Stimulated activated naive CD8-positive, alpha-beta T cell treated with anti-CD3 and anti-CD28 coated beads, Interleukin-15, Interleukin-2, amounts not matched to agents 100 ng/mL and 50 ng/mL, for 24 hours (primary cell): ENCODE measurements at regions not wholly inside any gene's neighbourhood (a gene's known extent, or its start where the extent isn't known, plus 50 kb on each side); places are given as distances from the start of the nearest gene placed in this dataset.

Experiments used
- H3K27ac Mint-ChIP-seq: one replicate; pipeline ENCODE4 v1.8.0; 2021; ENCODE audit warnings: mild to moderate bottlenecking, mixed read lengths
- H3K27me3 Mint-ChIP-seq: one replicate; pipeline ENCODE4 v1.8.0; 2021; ENCODE audit warnings: mixed read lengths
- H3K36me3 Mint-ChIP-seq: one replicate; pipeline ENCODE4 v1.8.0; 2021; ENCODE audit warnings: low read depth, mixed read lengths
- H3K4me1 Mint-ChIP-seq: one replicate; pipeline ENCODE4 v1.8.0; 2021; ENCODE audit warnings: low read depth, mixed read lengths
- H3K4me3 Mint-ChIP-seq: one replicate; pipeline ENCODE4 v1.8.0; 2021; ENCODE audit warnings: mild to moderate bottlenecking, mixed read lengths
- H3K9me3 Mint-ChIP-seq: one replicate; pipeline ENCODE4 v1.8.0; 2021; ENCODE audit warnings: mixed read lengths

DNA sequence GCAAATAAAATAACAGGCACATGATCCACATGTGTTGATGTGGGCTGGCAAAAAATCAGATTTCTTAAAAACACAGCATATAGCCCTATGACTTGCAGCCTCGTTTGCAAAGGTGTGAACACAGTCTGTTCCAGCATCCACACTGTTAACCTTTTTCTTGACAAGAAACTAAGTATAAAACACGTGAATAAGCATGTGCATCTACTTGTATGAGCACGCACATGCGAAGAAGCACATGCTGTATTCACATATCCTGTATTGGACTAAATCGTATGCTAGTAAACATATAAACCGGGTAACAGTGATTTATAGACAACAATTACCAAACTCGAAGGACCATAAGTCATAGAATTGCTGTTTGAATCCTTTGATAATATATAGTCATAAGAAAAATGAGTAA is 218.7 kb downstream of the HDGFL1 start:
- Mint-ChIP-seq H3K27ac (no peak overlapping the region), H3K4me3 (no peak overlapping the region), H3K36me3 (no peaks in the 10 kb centered on the region), H3K4me1 (no peaks in the 10 kb centered on the region), H3K9me3 (peaks cover 4% of the 10 kb centered on the region), H3K27me3 (no peaks in the 10 kb centered on the region)

DNA sequence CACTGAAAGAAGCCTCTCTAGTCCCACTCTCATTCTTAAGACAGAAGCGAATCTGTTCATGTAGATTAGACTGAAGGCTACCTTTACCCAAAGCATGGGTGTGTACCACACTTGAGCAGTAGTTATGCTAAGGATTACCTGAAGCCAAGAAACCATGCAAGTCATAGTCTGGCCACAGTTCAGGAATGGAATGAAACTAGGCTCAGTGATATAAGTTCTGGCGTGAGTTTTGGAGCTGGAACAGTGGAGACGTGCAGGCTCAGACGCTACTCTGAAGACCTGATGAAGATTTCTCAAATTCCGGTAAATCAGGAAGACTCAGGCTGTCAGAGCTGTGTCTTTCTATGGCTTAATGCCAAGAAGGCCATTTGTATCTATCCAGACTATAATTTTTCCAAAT is 219.9 kb downstream of the HDGFL1 start:
- H3K27me3 Mint-ChIP-seq = no peaks in the 10 kb centered on the region
- peaks cover 11% of the 10 kb centered on the region for H3K9me3 Mint-ChIP-seq
- H3K4me1 Mint-ChIP-seq = no peaks in the 10 kb centered on the region
- H3K4me3 Mint-ChIP-seq = no peak overlapping the region
- no peaks in the 10 kb centered on the region for H3K36me3 Mint-ChIP-seq
- no peak overlapping the region for H3K27ac Mint-ChIP-seq

DNA sequence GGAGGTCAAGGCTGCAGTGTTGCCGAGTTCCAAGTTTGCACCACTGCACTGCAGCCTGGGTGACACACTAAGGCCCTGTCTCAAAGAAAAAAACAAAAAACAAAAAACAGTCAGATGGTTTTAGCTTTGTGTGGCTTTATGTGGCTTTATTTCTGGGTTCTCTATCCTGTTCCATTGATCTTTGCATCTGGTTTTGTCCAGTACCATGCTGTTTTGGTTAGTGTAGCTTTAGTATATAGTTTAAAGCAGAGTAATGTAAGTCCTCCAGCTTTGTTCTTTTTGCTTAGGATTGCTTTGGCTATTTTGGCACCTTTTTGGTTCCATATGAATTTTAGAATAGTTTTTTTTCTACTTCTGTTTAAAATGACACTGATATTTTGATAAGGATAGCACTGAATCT is 225.5 kb downstream of the HDGFL1 start:
- Mint-ChIP-seq H3K4me1 (no peaks in the 10 kb centered on the region), H3K27me3 (no peaks in the 10 kb centered on the region), H3K9me3 (peaks cover 18% of the 10 kb centered on the region), H3K4me3 (no peak overlapping the region), H3K27ac (no peak overlapping the region), H3K36me3 (no peaks in the 10 kb centered on the region)

DNA sequence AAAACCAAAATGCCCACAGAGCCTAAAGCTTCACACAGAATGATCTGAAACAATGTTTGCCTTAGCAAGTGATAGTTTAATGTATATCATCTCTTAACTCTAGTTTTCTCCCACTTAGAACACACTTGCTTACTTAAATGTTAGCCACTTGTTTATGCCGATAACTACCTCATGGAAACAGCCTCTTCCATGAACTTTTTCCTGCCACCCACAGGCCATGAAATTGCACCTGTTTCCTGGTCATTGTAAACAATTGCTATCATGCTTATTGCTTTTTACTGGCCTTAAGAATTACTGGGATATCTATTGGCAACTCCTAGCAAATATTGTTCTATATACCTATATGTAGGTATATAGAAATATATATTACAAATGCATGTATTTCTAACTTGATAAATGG is 231.1 kb downstream of the HDGFL1 start:
- H3K9me3 Mint-ChIP-seq = peaks cover 13% of the 10 kb centered on the region
- H3K4me1 Mint-ChIP-seq = no peaks in the 10 kb centered on the region

GRCh38 chr6:22801831-22802230 is 232.5 kb downstream of the HDGFL1 start:
- no peak overlapping the region for H3K27ac Mint-ChIP-seq
- no peaks in the 10 kb centered on the region for H3K4me1 Mint-ChIP-seq
- H3K36me3 Mint-ChIP-seq = no peaks in the 10 kb centered on the region
- H3K27me3 Mint-ChIP-seq = no peaks in the 10 kb centered on the region
- H3K9me3 Mint-ChIP-seq = peaks cover 6% of the 10 kb centered on the region
- no peak overlapping the region for H3K4me3 Mint-ChIP-seq

More for the DNA sequence above, 231.1 kb downstream of the HDGFL1 start:
- Mint-ChIP-seq H3K36me3 (no peaks in the 10 kb centered on the region), H3K27me3 (no peaks in the 10 kb centered on the region), H3K27ac (no peak overlapping the region), H3K4me3 (no peak overlapping the region)

DNA sequence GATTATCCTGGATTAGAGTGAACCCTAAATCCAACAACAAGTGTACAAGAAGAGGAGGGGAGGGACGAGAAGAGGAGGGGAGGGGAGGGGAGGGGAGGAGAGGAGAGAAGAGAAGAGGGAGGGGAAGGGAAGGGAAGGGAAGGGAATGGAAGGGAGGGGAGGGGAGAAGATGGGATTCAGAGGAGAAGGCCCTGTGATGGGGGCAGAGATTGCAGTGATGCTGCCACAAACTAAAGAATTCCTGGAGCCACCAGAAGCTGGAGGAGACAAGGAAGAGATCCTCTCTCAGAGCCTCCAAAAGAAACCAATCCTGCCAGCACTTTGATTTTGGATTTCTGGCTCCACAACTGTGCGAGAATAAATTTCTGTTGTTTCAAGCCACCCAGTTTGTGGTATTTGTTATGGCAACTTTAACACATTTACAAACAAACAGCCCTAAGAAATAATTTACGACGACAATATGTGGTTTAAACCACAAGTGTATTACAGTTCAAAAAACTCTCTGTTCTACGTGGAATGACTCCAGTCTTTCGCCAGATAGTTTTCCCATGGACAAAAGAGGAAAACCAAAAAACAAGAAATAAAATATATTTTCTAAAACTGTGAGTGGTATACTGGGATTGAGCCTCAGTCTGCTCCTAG is 235.4 kb downstream of the HDGFL1 start:
- H3K9me3 Mint-ChIP-seq = peaks cover 6% of the 10 kb centered on the region
- H3K27me3 Mint-ChIP-seq = no peaks in the 10 kb centered on the region
- no peak overlapping the region for H3K4me3 Mint-ChIP-seq
- H3K4me1 Mint-ChIP-seq = no peaks in the 10 kb centered on the region
- H3K36me3 Mint-ChIP-seq = no peaks in the 10 kb centered on the region
- H3K27ac Mint-ChIP-seq = no peak overlapping the region

- no peak overlapping the region for H3K27ac Mint-ChIP-seq
- H3K4me1 Mint-ChIP-seq = no peaks in the 10 kb centered on the region
- H3K4me3 Mint-ChIP-seq = no peak overlapping the region
- H3K27me3 Mint-ChIP-seq = no peaks in the 10 kb centered on the region
- H3K36me3 Mint-ChIP-seq = no peaks in the 10 kb centered on the region
- H3K9me3 Mint-ChIP-seq = peaks cover 4% of the 10 kb centered on the region
Measured at GRCh38 chr6:22807261-22807660, 237.9 kb downstream of the HDGFL1 start.

- Mint-ChIP-seq H3K9me3 (peaks cover 4% of the 10 kb centered on the region), H3K27me3 (no peaks in the 10 kb centered on the region), H3K4me3 (no peak overlapping the region), H3K4me1 (no peaks in the 10 kb centered on the region), H3K36me3 (no peaks in the 10 kb centered on the region), H3K27ac (no peak overlapping the region)
Measured at GRCh38 chr6:22807818-22808217, 238.5 kb downstream of the HDGFL1 start.

DNA sequence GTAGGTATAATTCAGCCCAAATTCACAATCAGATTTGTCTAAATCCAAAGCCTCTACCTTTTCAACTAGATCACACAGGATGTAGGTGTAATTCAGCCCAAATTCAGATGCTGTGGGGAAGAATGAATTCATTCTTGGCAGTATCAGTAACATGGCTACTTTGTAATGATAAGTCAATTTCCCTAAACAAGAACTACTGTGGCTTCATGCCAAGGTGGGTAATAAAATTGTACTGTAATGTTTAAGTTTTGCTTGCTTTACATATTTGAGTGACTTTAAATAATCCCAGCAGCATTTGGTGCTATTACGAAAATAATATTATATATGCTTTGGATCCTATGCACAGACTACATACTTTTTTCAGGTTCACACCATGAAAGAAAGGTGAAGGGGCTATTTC is 239.1 kb downstream of the HDGFL1 start:
- no peak overlapping the region for H3K27ac Mint-ChIP-seq
- no peaks in the 10 kb centered on the region for H3K36me3 Mint-ChIP-seq
- no peaks in the 10 kb centered on the region for H3K27me3 Mint-ChIP-seq
- no peaks in the 10 kb centered on the region for H3K4me1 Mint-ChIP-seq
- no peak overlapping the region for H3K4me3 Mint-ChIP-seq
- peaks cover under 1% of the 10 kb centered on the region for H3K9me3 Mint-ChIP-seq

DNA sequence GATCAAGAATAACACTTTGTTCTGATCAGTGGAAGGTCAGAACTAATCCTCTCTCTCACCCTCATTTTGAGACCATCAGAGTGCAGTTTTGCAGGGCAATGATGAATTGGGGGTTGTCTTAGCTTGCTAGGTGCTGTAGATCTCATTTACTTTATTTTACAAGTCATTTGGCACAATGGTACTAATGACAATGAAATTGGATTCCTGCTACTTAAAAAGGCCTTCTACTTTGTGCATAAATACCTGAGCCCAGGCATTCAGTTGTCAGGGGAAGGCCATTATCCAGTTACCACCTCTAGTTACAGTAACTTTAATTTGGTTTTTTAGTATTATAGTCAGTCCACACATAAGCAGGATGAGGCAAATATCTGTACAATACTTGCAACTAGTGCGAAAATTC is 240.0 kb downstream of the HDGFL1 start:
- Mint-ChIP-seq H3K36me3 (no peaks in the 10 kb centered on the region), H3K9me3 (no peaks in the 10 kb centered on the region), H3K27me3 (no peaks in the 10 kb centered on the region), H3K4me1 (no peaks in the 10 kb centered on the region), H3K27ac (no peak overlapping the region), H3K4me3 (no peak overlapping the region)

DNA sequence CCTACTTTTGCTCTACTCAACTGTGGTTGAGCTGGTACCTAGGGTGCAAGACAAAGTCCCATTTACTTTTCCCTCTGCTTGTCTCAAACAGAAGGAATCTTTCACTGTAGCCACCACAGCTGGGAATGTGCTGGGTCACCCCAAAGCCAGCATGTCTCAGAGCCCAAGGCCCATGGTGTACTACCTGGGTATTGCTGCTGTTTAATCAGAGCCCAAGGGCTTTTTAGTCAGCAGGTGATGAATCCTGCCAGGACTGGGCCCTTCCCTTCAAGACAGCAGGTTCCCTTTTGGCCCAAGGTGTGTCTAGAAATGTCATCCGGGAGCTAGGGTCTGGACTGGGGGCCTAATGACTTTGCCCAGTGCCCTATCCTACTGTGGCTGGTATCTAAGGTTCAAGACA is 249.8 kb downstream of the HDGFL1 start:
- Mint-ChIP-seq H3K9me3 (peaks cover 14% of the 10 kb centered on the region), H3K4me3 (no peak overlapping the region), H3K4me1 (no peaks in the 10 kb centered on the region), H3K27me3 (no peaks in the 10 kb centered on the region), H3K27ac (no peak overlapping the region), H3K36me3 (no peaks in the 10 kb centered on the region)

GRCh38 chr6:22821664-22822320 is 252.4 kb downstream of the HDGFL1 start:
- no peaks in the 10 kb centered on the region for H3K36me3 Mint-ChIP-seq
- no peak overlapping the region for H3K4me3 Mint-ChIP-seq
- H3K27ac Mint-ChIP-seq = no peak overlapping the region
- peaks cover 14% of the 10 kb centered on the region for H3K9me3 Mint-ChIP-seq
- H3K27me3 Mint-ChIP-seq = no peaks in the 10 kb centered on the region
- no peaks in the 10 kb centered on the region for H3K4me1 Mint-ChIP-seq

DNA sequence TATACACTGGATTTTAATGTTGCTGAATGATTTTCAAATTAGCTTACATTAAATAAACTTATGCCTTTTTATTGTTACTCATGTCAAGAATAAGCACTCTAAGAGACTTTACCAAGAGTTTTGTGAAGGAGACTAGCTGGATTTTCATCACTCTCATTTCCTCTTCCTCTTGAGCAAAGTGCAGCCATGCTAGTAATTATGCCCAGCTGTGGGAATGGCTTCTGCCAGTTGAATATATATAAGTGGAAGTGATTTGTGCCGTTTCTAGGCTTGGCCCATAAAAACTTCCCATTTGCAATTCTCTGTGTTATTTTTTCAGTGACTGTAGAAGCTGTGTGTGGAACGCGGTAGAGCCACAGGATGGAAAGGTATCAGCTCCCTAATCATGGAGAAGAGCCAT is 255.8 kb downstream of the HDGFL1 start:
- H3K4me3 Mint-ChIP-seq = no peak overlapping the region
- no peaks in the 10 kb centered on the region for H3K9me3 Mint-ChIP-seq
- no peak overlapping the region for H3K27ac Mint-ChIP-seq

DNA sequence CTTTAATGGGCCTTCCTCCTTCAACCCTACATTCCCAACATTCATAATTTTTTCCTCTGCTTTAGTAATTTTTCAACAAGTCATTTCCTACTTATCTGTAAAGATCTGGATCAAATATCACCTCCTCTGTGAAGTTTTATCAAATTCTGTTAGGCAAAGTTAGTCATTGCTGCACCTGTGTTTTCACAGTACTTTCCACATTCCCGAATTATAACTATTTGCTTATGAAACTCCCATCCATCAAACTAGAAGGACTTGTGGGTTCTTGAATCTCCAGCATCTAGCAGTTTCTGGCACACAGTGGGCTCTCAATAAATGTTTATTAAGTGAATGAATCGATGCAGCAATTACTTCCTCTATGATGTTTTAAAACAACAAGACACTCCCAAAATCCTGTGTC is 257.6 kb downstream of the HDGFL1 start:
- no peak overlapping the region for H3K27ac Mint-ChIP-seq
- no peaks in the 10 kb centered on the region for H3K9me3 Mint-ChIP-seq
- no peaks in the 10 kb centered on the region for H3K27me3 Mint-ChIP-seq
- H3K4me1 Mint-ChIP-seq = no peaks in the 10 kb centered on the region
- H3K36me3 Mint-ChIP-seq = no peaks in the 10 kb centered on the region
- H3K4me3 Mint-ChIP-seq = no peak overlapping the region

More for the DNA sequence above, 255.8 kb downstream of the HDGFL1 start:
- no peaks in the 10 kb centered on the region for H3K36me3 Mint-ChIP-seq
- no peaks in the 10 kb centered on the region for H3K4me1 Mint-ChIP-seq
- no peaks in the 10 kb centered on the region for H3K27me3 Mint-ChIP-seq

DNA sequence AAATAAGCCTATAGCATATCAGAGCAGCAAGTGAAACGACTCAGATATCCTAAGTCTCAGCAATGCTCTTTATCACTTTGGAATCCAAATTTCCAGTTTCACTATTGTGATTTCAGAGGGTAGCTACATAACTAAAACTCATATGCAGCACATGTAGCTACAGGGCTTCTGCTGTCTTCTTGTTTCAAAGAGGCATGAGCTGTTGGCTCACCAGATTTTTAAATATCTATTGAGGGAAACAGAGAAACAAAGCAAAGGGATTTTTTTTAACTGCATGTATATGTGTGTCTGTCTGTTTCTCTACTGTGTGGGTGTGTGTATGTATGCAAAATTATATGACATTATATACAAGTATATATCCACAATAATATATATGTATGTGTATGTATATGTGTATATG is 258.4 kb downstream of the HDGFL1 start:
- Mint-ChIP-seq H3K27me3 (no peaks in the 10 kb centered on the region), H3K9me3 (no peaks in the 10 kb centered on the region), H3K4me3 (no peak overlapping the region), H3K36me3 (no peaks in the 10 kb centered on the region), H3K4me1 (no peaks in the 10 kb centered on the region), H3K27ac (no peak overlapping the region)
